ENCODE measurements at regions not wholly inside any gene's neighbourhood (a gene's known extent, or its start where the extent isn't known, plus 50 kb on each side); places are given as distances from the start of the nearest gene placed in this dataset.

DNA sequence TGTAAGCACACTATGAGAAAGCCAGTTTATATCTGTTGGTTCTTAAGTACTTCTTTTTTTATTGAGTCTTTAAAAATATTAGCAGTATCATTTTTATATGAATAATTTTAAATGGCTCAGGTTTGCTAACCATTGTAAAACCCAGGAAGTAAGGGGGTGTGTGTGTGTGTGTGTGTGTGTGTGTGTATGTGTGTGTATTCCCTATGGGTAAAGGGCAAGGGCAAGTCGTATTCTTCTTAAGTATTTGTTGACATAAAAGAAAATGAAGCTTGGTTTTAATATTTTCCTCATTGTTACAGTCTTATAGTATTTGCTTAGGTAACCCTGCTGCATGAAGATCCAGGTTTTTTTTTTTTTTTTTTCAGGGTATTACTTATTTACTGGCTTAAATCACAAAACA, 495.0 kb upstream of the B3GALT2 start:
- DNase-seq (ENCODE audit: low read depth in 2 of 2): no peak

- no peak for DNase-seq (ENCODE audit: low read depth in 2 of 2)
Observed at GRCh38 chr1:193680924-193681316, 494.5 kb upstream of the B3GALT2 start.

- no peak for DNase-seq (ENCODE audit: low read depth in 2 of 2)
Observed at GRCh38 chr1:193680247-193680923, 494.0 kb upstream of the B3GALT2 start.

GRCh38 chr1:193677874-193678273, 491.5 kb upstream of the B3GALT2 start:
- no peak for DNase-seq (ENCODE audit: low read depth in 2 of 2)

DNA sequence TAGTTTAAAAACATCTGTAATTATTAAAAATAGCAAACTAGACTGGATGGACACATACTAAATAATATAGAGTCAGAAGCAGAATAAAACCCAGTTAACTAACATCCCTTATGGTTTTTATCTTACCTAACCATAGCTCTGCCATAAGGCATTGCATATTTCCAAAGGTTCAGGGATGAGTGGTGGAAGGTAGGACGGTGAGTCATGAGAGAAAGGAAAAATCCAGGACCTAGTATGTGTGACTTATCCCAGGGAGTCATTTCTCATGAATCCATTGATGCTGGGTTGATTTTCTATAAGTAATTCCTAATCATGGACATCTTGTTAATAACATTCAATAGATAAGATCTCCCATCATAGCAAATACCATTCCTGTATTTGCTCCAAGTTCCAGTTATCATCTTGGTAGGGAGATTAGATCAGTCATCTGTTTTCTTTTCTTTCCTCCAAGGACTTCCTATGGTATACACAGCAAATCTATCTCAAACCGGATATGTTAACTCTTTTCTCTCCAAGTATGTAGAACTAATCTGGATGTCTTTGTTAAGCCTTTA, 490.7 kb upstream of the B3GALT2 start:
- no peak for DNase-seq (ENCODE audit: low read depth in 2 of 2)

DNA sequence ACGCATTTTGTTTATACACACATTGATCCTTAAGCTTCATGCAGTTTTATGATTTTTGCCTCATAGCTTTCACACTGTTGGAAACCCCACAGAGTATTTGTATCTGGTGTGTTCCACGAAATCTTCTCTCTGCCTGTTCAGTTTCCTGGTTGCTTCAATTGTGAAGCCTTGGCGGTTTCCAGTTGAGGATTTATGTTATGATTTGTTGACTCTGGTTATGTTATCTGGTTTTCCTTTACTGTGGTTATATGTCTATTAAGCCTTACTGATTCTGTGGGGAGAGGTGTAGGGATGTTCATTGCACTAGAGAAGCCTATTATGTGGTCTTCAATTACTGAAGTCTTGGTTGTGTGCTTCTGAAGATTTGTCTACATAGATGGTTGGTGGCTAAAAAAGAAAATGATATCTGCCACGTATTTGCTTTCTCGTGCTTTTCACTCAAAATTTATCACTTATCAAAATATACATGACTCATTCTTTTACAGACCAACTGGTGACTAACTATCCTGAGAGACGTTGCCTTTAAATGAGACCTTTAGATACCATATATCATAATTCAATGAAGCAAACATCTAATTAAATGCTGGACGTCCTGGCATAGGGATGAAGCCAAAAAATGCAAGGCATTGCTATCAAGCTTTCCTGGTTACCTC, 488.0 kb upstream of the B3GALT2 start:
- DNase-seq (ENCODE audit: low read depth in 2 of 2): no peak

DNA sequence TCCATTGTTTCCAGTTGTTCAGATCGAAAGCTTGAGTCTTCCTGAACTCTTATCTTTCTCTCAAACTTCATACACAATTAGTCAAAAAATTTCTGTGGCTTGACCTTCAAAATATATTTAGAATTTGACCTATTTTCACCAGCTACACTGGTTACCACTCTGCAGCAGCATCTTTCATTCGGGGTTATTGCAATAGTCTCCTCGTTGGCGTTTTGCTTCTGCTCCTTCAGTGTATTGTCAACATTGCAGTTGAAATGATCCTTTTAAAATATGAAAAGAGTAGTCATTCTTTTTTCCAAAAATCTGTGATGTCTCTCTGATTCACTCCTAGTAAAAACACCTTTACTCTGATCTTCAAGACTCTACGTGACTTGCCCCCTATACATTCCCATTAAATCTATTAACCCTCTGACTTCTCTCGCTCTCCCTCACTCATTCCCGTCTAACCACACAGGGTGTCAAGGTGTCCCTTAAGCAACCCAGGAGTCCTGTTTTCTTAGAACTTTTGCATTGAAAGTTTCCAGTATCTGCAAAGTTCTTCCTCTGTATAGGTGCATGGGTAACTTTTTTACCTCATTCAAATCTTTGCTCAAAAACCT, 480.2 kb upstream of the B3GALT2 start:
- DNase-seq (ENCODE audit: low read depth in 2 of 2): no peak

DNA sequence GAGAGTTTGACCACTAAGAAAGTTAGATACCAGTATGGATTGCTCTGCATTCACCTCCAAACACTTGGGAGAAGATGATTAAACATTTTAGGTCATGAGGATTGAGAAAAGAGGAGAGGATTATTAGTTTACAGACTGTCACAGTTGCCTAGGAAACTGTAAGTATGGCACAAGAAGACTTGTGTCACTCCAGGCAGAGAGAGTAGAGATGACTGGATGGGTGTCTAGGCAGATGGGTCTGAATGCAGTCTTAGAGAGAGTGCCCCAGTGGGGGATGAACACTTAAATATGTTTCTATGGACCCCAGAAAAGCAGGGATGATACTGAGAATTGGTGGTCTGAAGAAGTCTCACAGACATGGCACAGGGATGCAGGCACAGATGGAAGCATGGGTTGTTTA, 477.6 kb upstream of the B3GALT2 start:
- no peak for DNase-seq (ENCODE audit: low read depth in 2 of 2)

DNA sequence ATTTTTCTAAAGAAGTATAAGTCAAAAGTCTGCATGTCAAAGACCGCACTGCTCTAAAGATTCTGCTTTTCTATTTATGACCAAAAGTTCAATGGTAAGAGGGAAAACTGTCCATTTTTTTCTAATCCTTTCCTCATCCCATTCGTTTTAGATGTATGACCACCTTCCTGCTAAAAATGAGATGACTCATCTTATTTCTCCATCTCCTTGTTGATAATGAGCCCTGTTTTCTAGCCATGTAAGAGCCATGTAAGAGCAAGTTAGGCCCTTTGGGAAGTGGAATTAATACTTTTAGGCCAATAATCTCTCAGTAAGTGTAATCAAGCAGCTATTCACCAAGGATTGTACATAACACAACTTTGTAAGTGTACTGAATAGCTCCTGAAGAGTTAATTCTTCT, 475.6 kb upstream of the B3GALT2 start:
- no peak for DNase-seq (ENCODE audit: low read depth in 2 of 2)

DNA sequence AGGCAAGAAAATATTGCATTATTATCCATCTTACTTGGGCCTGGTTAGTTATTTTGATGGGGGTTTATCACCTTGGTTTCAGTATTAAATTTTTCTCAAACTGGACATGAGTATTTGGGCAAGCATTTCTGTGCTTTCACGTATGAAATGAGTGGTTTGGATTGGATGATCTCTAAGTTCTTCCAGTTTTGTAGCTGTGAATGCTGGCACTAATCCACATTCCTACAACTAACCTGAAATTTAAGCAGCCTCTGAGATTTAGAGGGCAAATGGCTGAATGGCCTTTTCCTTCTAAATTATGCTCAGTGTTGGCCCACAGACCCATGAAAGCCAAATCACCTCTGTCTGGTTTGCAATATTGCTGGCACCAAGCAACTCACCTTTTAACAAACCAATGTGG, 475.0 kb upstream of the B3GALT2 start:
- DNase-seq (ENCODE audit: low read depth in 2 of 2): no peak

DNA sequence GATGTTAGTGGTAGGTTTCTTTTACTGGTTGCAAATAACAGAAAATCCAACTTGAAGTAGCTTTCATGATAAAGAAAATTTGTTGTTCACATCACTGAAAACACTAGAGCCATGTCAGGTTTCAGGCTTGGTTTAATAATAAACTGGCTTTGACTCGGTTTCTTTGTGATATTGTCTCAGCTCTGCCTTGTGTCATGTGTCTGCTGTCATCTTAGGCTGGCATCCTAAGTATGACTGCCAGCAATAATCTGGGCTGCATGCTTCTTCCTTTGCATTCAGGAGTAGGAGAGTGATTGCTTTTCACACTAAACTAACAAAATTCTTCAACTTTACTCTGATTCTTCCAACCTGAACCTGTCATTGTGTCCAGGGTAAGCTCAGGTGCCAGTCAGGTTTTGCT, 474.0 kb upstream of the B3GALT2 start:
- no peak for DNase-seq (ENCODE audit: low read depth in 2 of 2)

DNA sequence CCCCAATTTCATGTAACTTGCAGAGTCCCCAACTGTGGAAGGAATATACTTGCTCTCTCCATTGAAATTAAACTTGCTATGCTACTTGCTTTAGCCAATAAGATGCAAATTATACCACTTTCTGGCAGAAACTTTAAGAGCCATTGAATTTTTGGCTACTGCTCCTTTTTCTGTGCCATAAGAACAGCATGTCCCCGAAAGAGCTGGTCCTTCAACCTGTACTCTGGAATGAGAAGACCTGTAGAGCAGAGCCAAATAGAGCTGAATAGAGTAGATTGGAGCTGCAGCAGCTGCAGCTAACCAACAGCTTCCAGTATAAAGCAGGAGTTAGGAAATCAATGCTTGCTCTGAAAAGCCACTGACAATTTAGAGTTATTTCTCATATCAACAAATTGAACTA, 472.3 kb upstream of the B3GALT2 start:
- DNase-seq (ENCODE audit: low read depth in 2 of 2): no peak

- no peak for DNase-seq (ENCODE audit: low read depth in 2 of 2)
Observed at GRCh38 chr1:193658081-193658480, 471.7 kb upstream of the B3GALT2 start.

DNA sequence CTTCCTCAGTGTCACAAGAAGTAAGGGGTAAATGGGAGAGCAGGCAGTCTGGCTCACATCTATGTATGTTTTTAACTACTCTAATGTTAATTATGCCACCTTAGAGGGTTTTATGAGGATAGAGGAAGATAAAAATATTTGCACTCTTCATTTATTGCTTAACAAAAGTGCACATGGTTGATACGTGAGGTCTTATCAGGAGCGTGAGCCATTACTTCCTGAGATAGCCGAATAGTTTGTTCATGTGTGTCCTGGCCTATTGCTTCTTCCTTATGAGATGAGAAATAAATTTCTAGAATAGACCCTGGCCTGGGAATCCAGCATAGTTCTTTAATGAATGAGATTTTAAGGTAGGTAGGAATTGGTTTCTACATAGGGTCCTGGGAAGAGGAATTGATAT, 471.1 kb upstream of the B3GALT2 start:
- no peak for DNase-seq (ENCODE audit: low read depth in 2 of 2)

DNA sequence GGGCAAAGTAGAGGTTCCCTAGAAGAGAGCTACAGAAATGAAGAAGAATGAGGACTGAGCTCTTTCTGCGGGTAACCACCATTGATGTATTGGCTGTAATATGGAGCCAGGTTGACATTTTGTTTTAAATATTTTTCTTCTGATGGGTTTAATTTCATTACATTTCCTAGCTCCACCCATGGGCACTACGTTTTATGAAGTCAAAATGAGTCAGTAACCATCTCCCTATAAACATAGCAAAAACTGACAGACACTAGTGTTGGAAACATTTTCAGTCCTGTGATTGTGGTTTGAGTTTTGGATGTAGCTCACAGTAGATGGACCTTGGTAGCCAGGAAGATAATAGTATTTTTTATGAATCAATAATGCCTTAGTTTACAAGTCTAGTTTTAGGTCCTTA, 470.4 kb upstream of the B3GALT2 start:
- DNase-seq (ENCODE audit: low read depth in 2 of 2): no peak

DNA sequence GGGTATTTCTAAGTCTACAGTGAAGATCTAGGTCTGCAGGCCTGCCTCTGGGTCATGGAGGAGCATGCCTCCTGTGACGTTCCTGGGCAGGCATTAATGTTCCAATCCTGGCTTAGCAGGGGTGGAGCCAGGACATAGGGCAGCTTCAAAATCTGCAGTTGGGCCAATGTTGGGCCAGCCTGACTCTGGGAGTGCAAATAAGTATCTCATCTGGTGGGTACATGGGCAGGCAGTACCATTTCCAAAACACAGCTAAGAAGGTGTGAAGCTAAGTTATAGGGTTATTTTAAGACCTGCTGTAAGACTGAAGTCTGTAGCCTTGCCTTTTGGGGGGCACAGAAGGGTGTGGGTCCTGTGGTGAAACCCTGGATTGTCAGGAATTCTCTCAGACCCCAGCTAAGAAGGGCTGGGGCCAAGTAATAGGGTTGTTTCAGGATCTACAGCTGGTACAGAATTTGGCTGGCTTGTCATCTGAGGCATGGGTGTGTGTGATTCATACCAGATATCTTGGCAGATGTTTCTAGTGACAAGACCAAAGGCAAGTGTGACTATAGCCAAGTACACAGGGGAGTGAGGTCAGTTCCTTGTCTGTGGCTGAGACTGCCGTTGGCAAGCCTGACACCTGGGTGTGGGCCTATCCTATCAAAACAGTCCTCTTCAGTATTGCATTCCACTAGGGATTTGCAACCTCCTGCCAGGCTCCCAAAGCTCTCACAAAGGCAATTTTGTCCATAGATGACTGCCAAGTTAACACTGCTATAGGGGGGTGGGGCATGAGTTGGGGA, 468.7 kb upstream of the B3GALT2 start:
- DNase-seq (ENCODE audit: low read depth in 2 of 2): no peak

DNA sequence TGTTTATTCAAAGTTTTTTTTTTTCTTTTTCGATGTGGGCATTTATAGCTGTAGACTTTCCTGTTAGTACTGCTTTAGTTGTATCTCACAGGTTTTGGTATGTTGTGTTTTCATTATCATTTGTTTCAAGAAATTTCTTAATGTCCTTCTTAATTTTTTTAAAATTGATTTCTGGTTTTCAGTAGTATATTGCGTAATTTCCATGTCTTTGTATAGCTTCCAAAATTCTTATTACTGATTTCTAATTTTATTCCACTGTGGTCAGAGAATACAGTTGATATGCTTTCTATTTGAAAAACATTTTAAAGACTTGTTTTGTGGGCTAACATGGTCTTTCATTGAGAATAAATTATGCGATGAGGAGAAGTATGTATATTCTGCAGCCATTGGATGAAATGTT, 463.2 kb upstream of the B3GALT2 start:
- no peak for DNase-seq (ENCODE audit: low read depth in 2 of 2)

DNA sequence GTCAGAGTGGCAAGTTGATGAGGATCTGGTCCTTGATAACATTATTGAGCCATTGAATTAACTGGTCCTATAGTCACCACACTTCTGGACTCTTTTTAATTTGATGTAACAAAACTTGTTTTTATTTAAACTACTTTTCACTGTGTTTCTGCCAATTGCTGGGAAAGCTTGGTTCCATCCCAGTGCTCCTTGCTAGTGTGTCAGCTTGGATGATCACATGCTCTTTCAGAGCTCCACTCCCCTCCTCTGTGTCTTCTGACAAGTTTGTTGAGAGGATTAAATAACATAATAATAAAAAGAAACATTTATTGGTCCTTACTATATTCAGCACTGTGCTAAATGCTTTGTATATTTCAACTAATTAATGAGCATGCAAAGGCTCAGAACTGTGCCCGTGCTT, 448.5 kb upstream of the B3GALT2 start:
- DNase-seq (ENCODE audit: low read depth in 2 of 2): no peak

GRCh38 chr1:193634470-193634869, 448.1 kb upstream of the B3GALT2 start:
- DNase-seq (ENCODE audit: low read depth in 2 of 2): no peak

GRCh38 chr1:193633991-193634390, 447.6 kb upstream of the B3GALT2 start:
- DNase-seq (ENCODE audit: low read depth in 2 of 2): no peak

DNA sequence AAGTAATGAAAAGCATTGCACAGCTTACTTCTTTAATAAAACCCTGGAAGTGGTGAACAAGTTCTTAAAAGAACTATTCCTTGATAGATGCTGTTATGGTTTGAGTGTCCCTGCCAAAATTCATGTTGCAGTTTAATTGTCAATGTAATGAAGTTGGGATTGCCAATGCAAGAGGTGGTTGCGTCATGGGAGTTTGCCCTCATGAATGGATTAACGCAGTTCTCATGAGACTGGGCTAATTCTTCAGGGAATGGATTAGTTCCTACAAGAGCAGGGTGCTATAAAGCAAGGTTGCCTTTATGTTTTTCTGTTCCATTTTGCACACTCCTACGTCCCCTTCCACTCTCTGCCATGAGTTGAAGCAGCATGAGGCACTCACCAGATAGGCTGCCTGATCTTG, 446.7 kb upstream of the B3GALT2 start:
- no peak for DNase-seq (ENCODE audit: low read depth in 2 of 2)

DNA sequence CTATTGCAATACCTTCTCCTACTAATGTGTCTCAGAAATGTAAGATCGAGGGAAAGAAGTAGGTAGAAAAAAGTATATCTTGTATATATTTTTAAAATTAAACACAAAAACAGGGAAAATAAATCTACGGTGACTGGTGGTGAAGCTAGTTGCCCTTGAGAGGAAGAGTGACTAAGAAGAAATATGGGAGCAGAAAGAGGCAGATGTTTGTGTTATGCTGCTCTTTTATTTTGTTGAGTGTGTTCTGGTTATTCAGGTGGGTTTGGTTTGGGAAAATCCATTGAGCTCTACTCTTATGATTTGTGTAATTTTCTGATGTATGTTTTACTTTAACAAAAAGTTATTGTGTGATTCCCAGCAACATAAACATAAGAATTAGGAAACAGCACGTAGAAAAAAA, 444.9 kb upstream of the B3GALT2 start:
- DNase-seq (ENCODE audit: low read depth in 2 of 2): no peak
